MV-4-11 (cell line): ENCODE measurements at regions not wholly inside any gene's neighbourhood (a gene's known extent, or its start where the extent isn't known, plus 50 kb on each side); places are given as distances from the start of the nearest gene placed in this dataset.
"Not testable (repeated sequence)": the region's sequence is repeated elsewhere in the genome, so short reads cannot be mapped to it uniquely, and the experiment has no call there.

Experiments used
- DNase-seq: peaks from one replicate; lab custom pipeline; 2025; lab: John Stamatoyannopoulos, UW

- no peak for DNase-seq
These were observed 51.3 kb upstream of the SUB1 start for GRCh38 chr5:32534041-32534440.

GRCh38 chr5:32531885-32532520 is 53.4 kb upstream of the SUB1 start:
- DNase-seq, result no peak

- not testable (repeated sequence) for DNase-seq
These were observed 58.0 kb upstream of the SUB1 start for GRCh38 chr5:32527321-32527720.

- DNase-seq, result peak; percentile 11
These were observed 58.5 kb upstream of the SUB1 start for GRCh38 chr5:32526810-32527209.

GRCh38 chr5:32523625-32524024 is 61.7 kb upstream of the SUB1 start:
- no peak for DNase-seq

DNA sequence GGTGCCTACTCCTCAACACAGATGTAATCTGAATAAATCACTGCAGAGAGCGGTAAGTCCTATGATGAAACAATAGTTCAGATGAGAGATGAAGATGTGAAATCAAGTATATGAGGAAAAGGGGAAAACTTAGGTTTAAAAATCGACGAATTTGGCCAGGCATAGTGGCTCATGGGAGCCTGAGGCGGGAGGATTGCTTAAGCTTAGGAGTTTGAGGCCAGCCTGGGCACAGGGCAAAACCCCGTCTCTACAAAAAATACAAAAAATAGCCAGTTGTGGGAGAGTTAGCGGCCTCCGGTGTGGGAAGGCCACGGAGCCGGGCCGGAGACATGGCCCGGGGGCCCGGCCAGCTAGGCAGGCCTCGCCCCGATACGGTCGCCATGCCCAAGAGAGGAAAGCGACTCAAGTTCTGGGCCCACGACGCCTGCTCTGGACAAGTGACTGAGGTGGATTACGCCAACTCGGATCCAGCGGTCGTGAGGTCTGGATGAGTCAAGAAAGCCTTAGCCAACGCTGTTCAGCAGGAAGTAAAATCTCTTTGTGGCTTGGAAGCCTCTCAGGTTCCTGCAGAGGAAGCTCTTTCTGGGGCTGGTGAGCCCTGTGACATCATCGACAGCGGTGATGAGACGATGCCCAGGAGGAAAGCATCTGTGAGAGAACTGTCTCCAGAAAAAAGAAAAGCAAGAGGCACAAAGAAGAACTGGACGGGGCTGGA is 62.8 kb upstream of the SUB1 start:
- peak; percentile 98 for DNase-seq

GRCh38 chr5:32521481-32521880 is 63.9 kb upstream of the SUB1 start:
- no peak for DNase-seq

DNA sequence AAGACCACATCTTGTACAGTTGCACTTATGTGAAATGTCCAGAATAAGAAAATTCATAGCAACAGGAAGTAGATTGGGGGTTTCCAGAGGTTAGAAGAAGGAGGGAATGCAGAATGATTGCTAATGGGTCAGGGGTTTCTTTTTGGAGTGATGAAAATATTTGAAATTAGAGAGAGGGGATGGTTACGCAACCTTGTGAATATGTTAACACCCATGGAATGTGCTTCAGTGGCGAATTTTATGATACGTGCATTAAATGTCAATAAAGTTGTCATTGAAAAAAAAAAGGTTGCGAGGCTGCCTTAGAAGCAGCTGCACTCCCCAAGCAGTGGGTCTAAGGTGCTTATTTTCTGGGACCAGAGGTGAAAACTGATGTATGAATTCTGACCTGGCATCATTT is 64.4 kb upstream of the SUB1 start:
- DNase-seq, result no peak

- DNase-seq, result no peak
These were observed 65.0 kb upstream of the SUB1 start for GRCh38 chr5:32520356-32520755.

DNA sequence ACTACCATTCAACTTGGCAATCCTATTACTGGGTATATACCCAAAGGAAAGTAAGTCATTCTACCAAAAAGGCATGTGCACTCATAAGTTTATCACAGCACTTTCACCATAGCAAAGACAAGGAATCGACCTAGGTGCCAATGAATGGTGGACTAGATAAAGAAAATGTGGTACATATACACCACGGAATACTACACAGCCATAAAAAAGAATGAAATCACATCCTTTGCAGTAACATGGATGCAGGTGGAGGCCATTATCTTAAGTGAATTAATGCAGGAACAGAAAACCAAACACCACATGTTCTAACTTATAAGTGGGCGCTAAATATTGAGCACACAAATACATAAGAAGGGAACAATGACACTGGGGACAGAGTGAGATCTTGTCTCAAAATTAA is 65.8 kb upstream of the SUB1 start:
- DNase-seq, result no peak

DNA sequence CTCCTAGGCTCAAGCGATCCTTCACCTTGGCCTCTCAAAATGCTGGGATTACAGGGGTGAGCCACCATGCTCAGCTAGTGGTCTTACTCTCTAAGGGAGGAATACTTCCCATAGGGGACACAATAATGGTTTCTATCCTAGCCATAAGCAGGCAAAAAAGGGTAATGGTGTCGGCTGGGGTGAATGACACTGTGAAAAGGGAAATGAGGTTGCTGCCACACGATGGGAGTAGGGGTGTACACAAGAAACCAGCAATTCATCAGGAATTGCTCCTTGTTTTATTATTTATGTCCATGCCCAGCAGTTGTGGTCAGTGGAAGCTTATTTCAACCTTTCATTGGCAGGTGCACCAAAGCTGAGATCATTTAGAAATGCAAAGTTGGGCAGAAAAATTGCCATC is 70.3 kb upstream of the ZFR start:
- no peak for DNase-seq

DNA sequence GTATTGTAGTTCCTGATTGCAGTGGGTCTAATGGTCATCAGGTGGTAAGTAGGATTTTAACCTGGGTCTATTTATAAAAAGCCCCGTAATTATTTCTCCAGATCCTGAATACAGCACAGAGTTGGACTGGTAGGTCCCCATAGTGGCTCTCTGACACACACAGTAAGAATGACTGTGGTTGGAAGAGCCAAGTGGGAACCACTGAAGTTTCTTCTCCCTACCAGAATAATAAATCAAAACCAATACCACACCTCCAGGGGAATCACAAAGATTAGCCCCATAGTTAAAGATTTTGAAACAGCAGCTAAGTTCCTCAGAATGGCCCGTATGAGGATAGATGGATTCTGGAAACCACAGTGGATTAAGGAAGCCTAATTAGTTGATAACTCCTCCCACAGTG is 68.4 kb upstream of the ZFR start:
- DNase-seq, result no peak

DNA sequence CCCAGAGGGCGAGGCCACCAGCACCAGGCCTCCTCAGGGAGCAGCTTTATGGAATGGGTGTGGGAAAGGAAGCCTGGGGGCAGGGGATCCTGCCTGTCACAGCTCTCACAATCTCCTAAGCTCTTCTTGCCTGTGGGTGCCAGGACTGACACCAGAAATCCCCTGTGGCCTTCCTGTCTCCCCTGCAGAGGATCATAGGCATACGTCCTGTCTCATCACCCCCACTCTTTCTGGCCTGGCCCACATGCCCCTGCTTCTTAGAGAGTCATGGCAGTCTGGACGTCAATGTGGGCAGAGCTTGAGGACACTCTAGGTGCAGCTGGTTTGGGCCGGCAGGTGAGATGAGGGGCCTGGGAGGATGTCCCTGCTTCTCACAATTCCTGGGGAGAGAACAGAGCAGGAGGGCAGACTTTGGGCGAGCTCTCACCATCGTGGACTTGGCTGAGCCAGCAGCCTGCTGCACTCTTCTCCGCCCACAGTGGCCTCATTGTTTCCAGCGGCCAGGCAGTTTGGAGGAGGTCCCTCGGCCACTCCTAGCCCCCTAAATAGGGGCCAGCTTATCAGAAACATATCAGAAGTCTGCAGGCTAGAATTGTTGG is 67.3 kb upstream of the ZFR start:
- DNase-seq, result no peak

GRCh38 chr5:32510860-32511259 is 66.3 kb upstream of the ZFR start:
- no peak for DNase-seq

DNA sequence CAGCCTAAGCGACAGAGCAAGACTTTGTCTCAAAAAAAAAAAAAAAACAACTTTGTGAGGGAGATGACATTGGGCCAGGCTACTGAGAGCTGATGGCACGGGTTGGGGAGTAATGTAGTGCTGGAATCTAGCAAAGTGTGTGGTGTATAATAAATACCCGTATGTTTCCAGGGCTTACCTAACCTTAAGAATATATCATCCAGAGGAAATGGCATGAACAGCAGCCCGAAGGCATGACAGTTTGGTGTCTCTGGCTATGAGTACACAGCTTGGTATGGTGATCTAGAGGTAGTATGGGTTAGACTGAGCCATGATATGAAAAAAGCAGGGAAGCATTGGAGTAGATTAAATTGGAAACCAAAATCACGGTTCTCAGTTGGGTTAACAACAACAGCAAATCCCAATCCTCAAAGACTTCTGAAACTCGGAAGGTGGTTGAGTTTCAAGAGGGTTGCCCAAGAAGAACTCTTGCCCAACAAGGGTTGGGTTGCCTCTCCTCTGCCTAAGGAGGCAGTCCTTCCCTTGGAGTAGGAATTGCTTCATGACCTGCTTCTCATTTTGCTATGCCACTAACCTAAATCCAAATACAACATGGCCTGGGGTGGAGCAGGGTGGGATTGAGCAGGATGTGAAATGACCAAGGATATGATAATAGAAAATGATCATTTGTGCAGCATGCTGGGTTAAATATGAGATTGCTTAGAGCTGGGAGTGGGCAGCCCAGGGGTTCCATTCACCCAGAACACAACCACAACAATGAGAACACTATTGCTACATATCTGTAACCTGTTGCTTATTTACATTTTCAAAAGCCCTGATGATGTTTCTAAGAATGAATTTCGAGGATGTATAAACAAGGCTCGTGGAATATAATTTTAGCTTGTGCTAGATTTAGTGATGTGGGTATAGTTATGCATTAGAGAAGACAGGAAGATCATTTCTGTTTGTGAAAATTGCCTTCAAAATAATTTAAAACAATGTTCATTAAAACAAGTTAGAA is 64.6 kb upstream of the ZFR start:
- DNase-seq, result peak; percentile 87

GRCh38 chr5:32507738-32508434 is 63.3 kb upstream of the ZFR start:
- DNase-seq, result no peak

- no peak for DNase-seq
These were observed 62.3 kb upstream of the ZFR start for GRCh38 chr5:32506799-32507198.

DNA sequence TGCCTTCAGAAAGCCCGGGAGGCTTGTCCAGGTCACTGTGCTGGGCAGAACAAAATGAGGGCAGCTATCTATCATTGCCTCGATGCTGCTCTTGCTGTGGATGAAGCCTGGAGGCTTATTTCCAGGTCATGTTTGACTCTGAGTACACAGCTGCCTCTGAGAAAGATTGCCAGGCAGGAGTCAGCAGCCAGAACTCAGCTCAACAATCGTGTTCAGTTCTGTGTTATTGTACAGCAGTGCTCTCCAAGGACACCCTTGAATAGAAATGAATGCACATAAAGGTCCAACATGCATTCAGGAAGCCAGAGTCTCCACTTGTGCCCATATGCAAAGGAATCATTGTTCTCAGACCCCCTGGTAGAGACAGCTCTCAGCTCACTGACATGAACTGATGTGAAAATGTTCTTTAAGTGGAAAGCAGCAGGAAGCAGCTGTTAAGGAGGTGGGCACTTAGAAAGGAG is 61.7 kb upstream of the ZFR start:
- DNase-seq, result no peak

DNA sequence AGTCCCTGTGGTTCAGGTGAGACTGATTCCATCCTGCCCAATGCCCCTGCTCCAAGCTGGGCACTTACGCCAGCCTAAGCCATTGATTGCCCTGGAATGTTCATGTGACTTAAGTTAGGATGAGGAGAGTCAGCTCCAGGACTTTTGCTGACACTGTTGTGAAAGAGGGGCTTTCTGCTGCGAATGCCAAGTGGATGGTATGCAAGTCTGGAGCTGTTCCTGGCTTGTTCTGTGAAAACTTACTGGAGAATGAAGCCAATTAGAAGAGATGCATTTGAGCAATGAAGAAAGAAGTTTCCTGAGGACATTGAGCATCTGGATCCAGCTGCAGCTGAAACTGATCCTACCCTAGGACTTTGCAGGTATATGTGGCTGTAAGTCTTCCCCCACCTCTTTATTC is 61.2 kb upstream of the ZFR start:
- DNase-seq, result no peak

- DNase-seq, result peak; percentile 29
These were observed 60.6 kb upstream of the ZFR start for GRCh38 chr5:32504989-32505596.

GRCh38 chr5:32504329-32504988 is 59.9 kb upstream of the ZFR start:
- DNase-seq, result no peak
